ENCODE measurements at regions not wholly inside any gene's neighbourhood (a gene's known extent, or its start where the extent isn't known, plus 50 kb on each side); places are given as distances from the start of the nearest gene placed in this dataset.

GRCh38 chr6:20313051-20313450 is 88.6 kb upstream of the E2F3 start:
- DNase-seq (ENCODE audit: low read depth in 1 of 2, low spot score in 1 of 2): no peak

GRCh38 chr6:20313960-20314530 is 87.6 kb upstream of the E2F3 start:
- DNase-seq (ENCODE audit: low read depth in 1 of 2, low spot score in 1 of 2): no peak

GRCh38 chr6:20314866-20315845 is 86.5 kb upstream of the E2F3 start:
- DNase-seq (ENCODE audit: low read depth in 1 of 2, low spot score in 1 of 2): no peak

- DNase-seq (ENCODE audit: low read depth in 1 of 2, low spot score in 1 of 2): no peak
These were observed 84.2 kb upstream of the E2F3 start for GRCh38 chr6:20317430-20317829.

- no peak for DNase-seq (ENCODE audit: low read depth in 1 of 2, low spot score in 1 of 2)
These were observed 82.8 kb upstream of the E2F3 start for GRCh38 chr6:20318851-20319387.

GRCh38 chr6:20319520-20320357 is 81.9 kb upstream of the E2F3 start:
- peak; percentile 40 to 64 for DNase-seq (ENCODE audit: low read depth in 1 of 2, low spot score in 1 of 2)

GRCh38 chr6:20325641-20326421 is 75.8 kb upstream of the E2F3 start:
- DNase-seq (ENCODE audit: low read depth in 1 of 2, low spot score in 1 of 2): no peak

GRCh38 chr6:20326422-20326728 is 75.3 kb upstream of the E2F3 start:
- DNase-seq (ENCODE audit: low read depth in 1 of 2, low spot score in 1 of 2): no peak

- DNase-seq (ENCODE audit: low read depth in 1 of 2, low spot score in 1 of 2): no peak
These were observed 74.5 kb upstream of the E2F3 start for GRCh38 chr6:20327141-20327540.

GRCh38 chr6:20328266-20328923 is 73.3 kb upstream of the E2F3 start:
- DNase-seq (ENCODE audit: low read depth in 1 of 2, low spot score in 1 of 2): no peak

GRCh38 chr6:20328924-20329300 is 72.8 kb upstream of the E2F3 start:
- DNase-seq (ENCODE audit: low read depth in 1 of 2, low spot score in 1 of 2): no peak

GRCh38 chr6:20331042-20331441 is 70.6 kb upstream of the E2F3 start:
- DNase-seq (ENCODE audit: low read depth in 1 of 2, low spot score in 1 of 2): no peak

- DNase-seq (ENCODE audit: low read depth in 1 of 2, low spot score in 1 of 2): no peak
These were observed 70.1 kb upstream of the E2F3 start for GRCh38 chr6:20331625-20332024.

- DNase-seq (ENCODE audit: low read depth in 1 of 2, low spot score in 1 of 2): no peak
These were observed 69.2 kb upstream of the E2F3 start for GRCh38 chr6:20332441-20333006.

GRCh38 chr6:20333721-20334269 is 67.9 kb upstream of the E2F3 start:
- no peak for DNase-seq (ENCODE audit: low read depth in 1 of 2, low spot score in 1 of 2)

- DNase-seq (ENCODE audit: low read depth in 1 of 2, low spot score in 1 of 2): no peak
These were observed 67.3 kb upstream of the E2F3 start for GRCh38 chr6:20334334-20334733.

- DNase-seq (ENCODE audit: low read depth in 1 of 2, low spot score in 1 of 2): no peak
These were observed 66.7 kb upstream of the E2F3 start for GRCh38 chr6:20334962-20335361.

- DNase-seq (ENCODE audit: low read depth in 1 of 2, low spot score in 1 of 2): no peak
These were observed 65.8 kb upstream of the E2F3 start for GRCh38 chr6:20335872-20336271.

- no peak for DNase-seq (ENCODE audit: low read depth in 1 of 2, low spot score in 1 of 2)
These were observed 63.5 kb upstream of the E2F3 start for GRCh38 chr6:20338156-20338555.
